Activated naive CD4-positive, alpha-beta T cell treated with anti-CD3 and anti-CD28 coated beads for 36 hours (primary cell): ENCODE measurements at regions not wholly inside any gene's neighbourhood (a gene's known extent, or its start where the extent isn't known, plus 50 kb on each side); places are given as distances from the start of the nearest gene placed in this dataset.

ENCODE experiments used
- CTCF ChIA-PET: fragments of 350-600 bp; sonication (Branson Sonifier 250); formaldehyde crosslinking; loops from one replicate; lab custom pipeline; 2021; ENCODE audit warnings: antibody characterized with exemption; lab: Charles Lee
- DNase-seq: peaks from one replicate; pipeline ENCODE4 v3.0.0-alpha.2; 2020
- H3K27ac Mint-ChIP-seq: one replicate; pipeline ENCODE4 v1.8.0; 2021; ENCODE audit warnings: mild to moderate bottlenecking, mixed read lengths
- H3K27me3 Mint-ChIP-seq: one replicate; pipeline ENCODE4 v1.8.0; 2021; ENCODE audit warnings: low read depth, mixed read lengths
- H3K36me3 Mint-ChIP-seq: one replicate; pipeline ENCODE4 v1.8.0; 2021; ENCODE audit warnings: low read depth, mixed read lengths
- H3K4me1 Mint-ChIP-seq: one replicate; pipeline ENCODE4 v1.8.0; 2021; ENCODE audit warnings: low read depth, mixed read lengths
- H3K4me3 Mint-ChIP-seq: one replicate; pipeline ENCODE4 v1.8.0; 2021; ENCODE audit warnings: mild to moderate bottlenecking, moderate library complexity, mixed read lengths
- H3K9me3 Mint-ChIP-seq: one replicate; pipeline ENCODE4 v1.8.0; 2021; ENCODE audit warnings: mixed read lengths
- intact Hi-C: fragments of 100-400 bp; cut with micrococcal nuclease; formaldehyde crosslinking; loops from one replicate; pipeline ENCODE4 v1.15.1; 2023

DNA sequence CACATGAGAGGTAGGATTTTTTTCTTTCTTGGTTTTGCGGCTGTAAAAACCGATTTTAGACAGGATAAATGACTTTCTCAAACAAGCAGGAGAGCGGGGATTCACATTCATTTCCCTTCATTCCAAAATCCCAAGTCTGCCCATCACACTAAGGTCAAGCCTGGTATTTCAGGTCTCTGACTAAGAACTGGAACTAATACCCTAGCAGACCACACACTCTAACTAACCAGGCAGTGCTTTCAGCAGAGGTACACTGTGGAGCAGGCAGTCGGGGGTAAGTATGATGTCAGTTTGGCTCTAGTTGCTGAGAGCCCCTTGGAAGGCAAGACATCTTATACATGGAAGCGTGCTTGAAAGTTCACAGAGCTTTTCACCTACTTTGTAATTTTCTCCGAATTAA is 128.1 kb upstream of the LHCGR start:
- no peak for DNase-seq
- H3K4me1 Mint-ChIP-seq, result no peaks in the 10 kb centered on the region
- no peaks in the 10 kb centered on the region for H3K9me3 Mint-ChIP-seq
- no peaks in the 10 kb centered on the region for H3K36me3 Mint-ChIP-seq
- H3K4me3 Mint-ChIP-seq, result no peak overlapping the region
- CTCF ChIA-PET, result no interaction called here
- peaks cover 4% of the 10 kb centered on the region for H3K27me3 Mint-ChIP-seq
- intact Hi-C loops, result no loop called here
- H3K27ac Mint-ChIP-seq, result no peak overlapping the region

DNA sequence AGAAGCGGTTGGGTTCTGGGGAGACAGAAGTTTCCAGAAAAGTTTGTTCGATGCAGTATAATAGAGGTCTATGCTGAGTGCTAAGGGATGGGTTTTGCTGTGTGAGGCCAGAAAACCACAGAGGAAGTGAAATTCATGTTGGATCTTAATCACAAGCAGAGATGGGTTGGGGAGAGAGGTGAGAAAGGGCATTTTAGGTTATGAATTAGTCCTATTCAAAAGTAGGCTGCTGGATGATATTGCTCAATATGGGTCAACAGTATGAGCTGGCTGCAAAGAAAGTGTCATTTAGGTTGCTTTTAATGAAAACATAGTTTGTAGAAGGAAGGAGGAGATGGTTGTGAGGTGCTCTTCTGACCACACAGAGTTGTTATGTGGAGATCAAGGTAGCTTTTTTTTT is 118.8 kb upstream of the LHCGR start:
- Mint-ChIP-seq H3K4me1 (no peaks in the 10 kb centered on the region), H3K9me3 (no peaks in the 10 kb centered on the region)
- CTCF ChIA-PET, result no interaction called here

DNA sequence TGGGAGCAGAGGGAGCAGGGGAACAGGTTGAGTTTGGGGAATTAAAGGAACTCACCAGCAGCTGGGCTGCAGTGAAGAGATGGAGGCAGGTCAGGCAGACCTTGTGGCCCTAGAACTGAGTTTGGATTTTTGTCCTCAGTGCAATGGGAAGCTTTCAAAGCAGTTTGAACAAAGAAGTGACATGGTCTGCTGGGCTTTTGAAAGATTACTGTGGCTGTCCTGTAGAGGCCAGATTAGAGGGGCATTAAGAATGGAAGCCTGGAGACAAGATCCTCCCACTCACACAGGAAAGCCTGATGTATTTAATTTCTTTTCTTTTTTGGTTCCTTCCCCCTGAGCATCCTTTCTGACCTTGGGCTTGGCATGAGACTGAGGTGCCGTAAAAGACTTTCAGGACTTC is 118.1 kb upstream of the LHCGR start:
- Mint-ChIP-seq H3K27me3 (no peaks in the 10 kb centered on the region), H3K27ac (no peak overlapping the region), H3K36me3 (no peaks in the 10 kb centered on the region), H3K9me3 (no peaks in the 10 kb centered on the region), H3K4me1 (no peaks in the 10 kb centered on the region), H3K4me3 (no peak overlapping the region)
- CTCF ChIA-PET, result no interaction called here
- DNase-seq, result no peak
- intact Hi-C loops, result no loop called here

More for the DNA sequence above, 118.8 kb upstream of the LHCGR start:
- Mint-ChIP-seq H3K4me3 (no peak overlapping the region), H3K36me3 (no peaks in the 10 kb centered on the region), H3K27me3 (no peaks in the 10 kb centered on the region), H3K27ac (no peak overlapping the region)
- DNase-seq, result no peak
- intact Hi-C loops, result no loop called here

DNA sequence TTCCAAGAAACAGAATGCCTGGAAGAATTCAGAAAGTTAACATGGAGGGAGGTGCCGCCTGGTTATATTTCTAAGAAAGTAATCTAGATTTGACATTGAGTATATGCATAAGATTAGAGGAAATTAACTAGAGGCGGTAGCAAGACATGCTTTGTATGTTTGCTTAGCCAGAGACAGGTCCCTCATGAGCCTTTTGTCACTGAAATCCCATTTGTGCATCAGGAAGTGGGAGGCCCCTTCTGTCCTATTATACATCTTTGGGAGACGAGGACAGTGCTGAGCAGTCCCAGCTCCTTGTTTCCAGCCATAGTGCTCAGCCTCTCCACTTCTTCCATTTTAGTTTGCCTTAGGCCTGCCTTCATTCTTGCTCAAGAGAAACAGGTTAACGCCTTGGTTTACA is 115.4 kb upstream of the LHCGR start:
- Mint-ChIP-seq H3K27ac (no peak overlapping the region), H3K27me3 (no peaks in the 10 kb centered on the region), H3K4me3 (no peak overlapping the region), H3K4me1 (no peaks in the 10 kb centered on the region), H3K9me3 (no peaks in the 10 kb centered on the region), H3K36me3 (no peaks in the 10 kb centered on the region)
- no peak for DNase-seq
- CTCF ChIA-PET, result no interaction called here
- intact Hi-C loops, result no loop called here

DNA sequence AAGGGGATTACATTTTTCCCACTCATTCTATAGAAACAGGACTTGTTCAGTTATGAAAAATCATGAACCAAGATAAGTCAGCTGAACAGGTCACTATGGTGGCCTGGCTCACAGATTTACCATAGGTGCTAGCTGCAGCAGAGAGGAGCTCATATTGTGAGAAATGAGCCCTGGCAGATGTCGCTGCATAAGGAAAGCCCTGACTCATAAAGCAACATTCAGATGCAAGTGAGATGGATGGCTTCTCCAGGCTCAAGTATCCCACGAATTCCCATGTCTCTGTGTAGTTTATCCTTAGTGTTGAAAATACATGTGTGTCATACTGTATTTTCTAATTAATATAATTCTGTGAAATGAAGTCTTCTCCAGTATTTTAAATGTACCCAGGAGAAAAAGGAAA is 115.0 kb upstream of the LHCGR start:
- CTCF ChIA-PET, result no interaction called here
- DNase-seq, result no peak
- H3K27ac Mint-ChIP-seq, result no peak overlapping the region
- no peak overlapping the region for H3K4me3 Mint-ChIP-seq
- H3K36me3 Mint-ChIP-seq, result no peaks in the 10 kb centered on the region
- no peaks in the 10 kb centered on the region for H3K9me3 Mint-ChIP-seq
- no peaks in the 10 kb centered on the region for H3K4me1 Mint-ChIP-seq
- H3K27me3 Mint-ChIP-seq, result no peaks in the 10 kb centered on the region
- intact Hi-C loops, result no loop called here

DNA sequence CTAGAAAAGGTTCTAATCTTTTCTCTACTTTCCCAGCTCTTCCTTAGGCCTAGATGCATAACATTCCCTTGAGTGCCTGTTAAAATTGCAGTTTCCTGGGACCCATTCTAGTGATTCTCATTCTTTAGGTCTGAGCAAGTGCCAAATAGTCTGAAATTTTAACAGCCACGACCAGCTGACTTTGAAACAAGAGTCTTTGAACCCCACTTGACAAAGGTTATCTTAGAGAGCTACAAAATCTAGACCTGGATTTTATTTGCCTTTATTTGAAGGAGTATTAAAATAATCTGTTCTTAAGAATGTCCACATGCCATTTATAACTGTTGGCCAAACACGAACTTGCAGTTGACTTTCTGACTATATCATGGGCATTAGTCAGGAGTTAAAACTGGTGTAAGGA is 110.2 kb upstream of the LHCGR start:
- H3K9me3 Mint-ChIP-seq, result no peaks in the 10 kb centered on the region
- CTCF ChIA-PET, result no interaction called here
- H3K4me1 Mint-ChIP-seq, result no peaks in the 10 kb centered on the region
- H3K27ac Mint-ChIP-seq, result no peak overlapping the region
- no peak overlapping the region for H3K4me3 Mint-ChIP-seq
- intact Hi-C loops, result no loop called here
- no peak for DNase-seq
- H3K27me3 Mint-ChIP-seq, result no peaks in the 10 kb centered on the region
- no peaks in the 10 kb centered on the region for H3K36me3 Mint-ChIP-seq

DNA sequence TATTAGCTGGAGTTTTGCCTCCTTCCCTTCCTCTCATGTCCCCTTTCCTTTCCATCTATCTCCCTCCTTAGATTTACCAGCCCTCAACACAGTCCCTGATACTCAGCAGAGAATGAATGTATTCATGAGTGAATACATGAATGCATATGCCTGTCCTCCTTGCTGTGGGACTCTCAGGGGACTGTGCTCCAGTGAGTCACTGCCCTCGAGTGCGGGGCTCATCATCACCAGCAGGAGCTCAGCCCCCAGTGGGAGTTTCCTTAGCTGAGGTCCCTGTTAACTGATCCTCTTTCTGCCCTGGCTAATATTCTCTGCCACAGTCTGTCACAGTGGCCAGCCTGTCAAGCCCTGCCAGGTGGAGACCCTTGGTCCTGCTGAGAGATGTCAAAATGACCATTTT is 104.9 kb upstream of the LHCGR start:
- no peak for DNase-seq
- intact Hi-C loops, result no loop called here
- Mint-ChIP-seq H3K9me3 (no peaks in the 10 kb centered on the region), H3K27me3 (peaks cover 6% of the 10 kb centered on the region), H3K36me3 (no peaks in the 10 kb centered on the region), H3K4me1 (no peaks in the 10 kb centered on the region), H3K4me3 (no peak overlapping the region), H3K27ac (no peak overlapping the region)
- CTCF ChIA-PET, result no interaction called here

DNA sequence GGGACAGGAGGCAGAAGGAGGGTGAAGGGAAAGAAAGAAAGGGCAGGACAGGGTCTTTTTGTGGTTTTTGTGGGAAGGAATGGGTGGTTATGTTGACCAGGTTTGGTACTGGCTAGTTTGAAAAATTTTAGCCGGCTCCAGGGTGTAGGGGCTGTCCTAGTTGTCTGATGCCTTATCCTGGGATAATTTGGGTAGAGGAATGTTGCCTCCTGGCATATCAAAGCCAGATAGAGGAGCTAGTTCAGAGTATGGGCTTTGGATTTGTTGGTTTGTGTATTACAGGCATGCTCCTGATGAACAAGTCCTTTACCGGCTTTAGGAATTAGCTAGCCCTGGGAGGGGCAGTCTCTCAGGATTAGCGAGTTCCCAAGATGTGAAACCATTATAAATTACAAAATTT is 101.1 kb upstream of the LHCGR start:
- Mint-ChIP-seq H3K4me3 (no peak overlapping the region), H3K9me3 (no peaks in the 10 kb centered on the region), H3K36me3 (no peaks in the 10 kb centered on the region), H3K4me1 (no peaks in the 10 kb centered on the region), H3K27ac (no peak overlapping the region), H3K27me3 (peaks cover 9% of the 10 kb centered on the region)
- intact Hi-C loops, result no loop called here
- CTCF ChIA-PET, result no interaction called here
- DNase-seq, result no peak

DNA sequence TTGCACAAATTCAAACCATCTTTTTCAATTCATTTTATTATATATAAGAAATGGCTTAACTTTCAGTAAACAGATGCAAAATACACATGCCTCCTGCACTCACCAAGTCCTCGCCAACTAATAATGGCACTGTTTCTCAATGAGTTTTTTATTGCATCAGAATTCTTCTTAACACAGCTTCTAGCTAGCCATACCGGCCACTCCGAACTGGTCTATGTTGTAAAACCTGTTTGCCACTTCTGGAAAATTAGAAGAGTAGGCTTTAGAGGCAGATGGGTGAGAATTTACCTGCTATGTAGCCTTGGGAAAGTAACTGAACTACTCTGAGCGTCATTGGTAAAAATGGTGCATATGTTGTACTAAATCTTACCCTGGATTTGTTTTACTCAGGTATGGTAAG is 100.6 kb upstream of the LHCGR start:
- Mint-ChIP-seq H3K4me3 (no peak overlapping the region), H3K27me3 (peaks cover 9% of the 10 kb centered on the region), H3K27ac (no peak overlapping the region), H3K9me3 (no peaks in the 10 kb centered on the region), H3K36me3 (no peaks in the 10 kb centered on the region), H3K4me1 (no peaks in the 10 kb centered on the region)
- DNase-seq, result no peak
- intact Hi-C loops, result no loop called here
- CTCF ChIA-PET, result no interaction called here

DNA sequence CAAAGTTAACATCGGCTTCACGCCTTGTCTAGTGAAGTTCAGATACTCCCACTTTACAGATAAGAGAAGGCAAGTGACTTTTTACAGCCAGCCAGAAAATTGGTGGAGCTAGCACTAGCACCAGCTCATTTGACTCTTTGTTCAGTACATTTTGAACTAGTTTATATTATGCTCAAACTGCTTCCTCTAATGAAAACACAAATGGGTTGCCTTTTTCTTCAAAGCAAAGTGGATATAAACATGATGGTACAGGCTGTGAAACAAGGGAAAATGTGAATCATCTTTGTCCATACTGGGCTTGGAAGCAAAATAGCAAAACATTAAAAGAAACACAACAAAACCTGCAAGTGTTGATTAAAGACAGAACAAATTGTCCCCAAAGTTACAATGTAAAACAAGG is 99.6 kb upstream of the LHCGR start:
- H3K27ac Mint-ChIP-seq, result no peak overlapping the region
- intact Hi-C loops, result no loop called here
- no peaks in the 10 kb centered on the region for H3K36me3 Mint-ChIP-seq
- H3K4me3 Mint-ChIP-seq, result no peak overlapping the region
- no peaks in the 10 kb centered on the region for H3K4me1 Mint-ChIP-seq
- CTCF ChIA-PET, result interaction anchor here (0.6 kb wide), 2 partner anchors 26 to 673 kb away, joined by 3 read pairs; no protein-coding TSS in a partner anchor
- peaks cover 9% of the 10 kb centered on the region for H3K27me3 Mint-ChIP-seq
- no peak for DNase-seq
- no peaks in the 10 kb centered on the region for H3K9me3 Mint-ChIP-seq

DNA sequence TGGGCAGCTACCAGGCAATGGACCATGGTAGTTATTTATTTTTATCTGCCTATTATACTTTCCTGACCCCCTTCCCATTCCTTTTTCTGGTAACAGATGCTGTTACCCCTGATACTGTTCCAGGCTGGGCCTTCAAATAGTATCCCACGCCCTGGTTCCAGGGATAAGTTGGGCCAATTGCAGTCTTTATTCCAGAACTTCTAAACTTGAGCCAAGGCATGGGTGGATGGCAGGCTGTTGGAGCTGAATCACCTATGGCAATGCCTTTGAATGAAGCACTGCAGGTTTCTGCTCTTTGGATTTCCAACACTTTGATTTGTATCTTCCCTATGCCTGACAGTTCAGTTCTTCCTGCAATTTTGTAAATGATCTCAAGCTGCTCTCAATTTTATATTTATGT is 99.2 kb upstream of the LHCGR start:
- peaks cover 9% of the 10 kb centered on the region for H3K27me3 Mint-ChIP-seq
- no peak overlapping the region for H3K4me3 Mint-ChIP-seq
- H3K9me3 Mint-ChIP-seq, result no peaks in the 10 kb centered on the region
- H3K4me1 Mint-ChIP-seq, result no peaks in the 10 kb centered on the region
- DNase-seq, result no peak
- H3K27ac Mint-ChIP-seq, result no peak overlapping the region
- CTCF ChIA-PET, result interaction anchor here (0.6 kb wide), 1 partner anchor 674 kb away, joined by 3 read pairs; no protein-coding TSS in a partner anchor
- intact Hi-C loops, result no loop called here
- no peaks in the 10 kb centered on the region for H3K36me3 Mint-ChIP-seq

DNA sequence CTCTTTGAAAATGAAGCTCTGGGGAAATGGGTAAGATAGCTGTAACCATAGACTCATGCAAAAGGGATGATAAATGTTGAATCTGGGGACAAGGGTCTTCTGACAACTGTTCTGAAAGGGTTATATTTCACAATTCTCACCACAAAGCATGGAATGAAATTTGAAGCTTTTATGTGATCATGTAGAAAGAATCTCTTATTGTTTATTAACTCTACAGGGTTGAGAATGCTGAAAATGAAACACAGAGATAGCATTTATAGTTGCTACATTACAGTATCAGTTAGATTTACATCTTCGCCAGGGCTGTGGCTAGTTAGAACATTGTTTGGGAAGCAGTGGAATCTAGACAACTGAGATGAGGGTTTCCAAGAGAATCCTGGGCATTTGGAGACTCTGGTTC is 97.4 kb upstream of the LHCGR start:
- H3K27ac Mint-ChIP-seq, result no peak overlapping the region
- no peak overlapping the region for H3K4me3 Mint-ChIP-seq
- CTCF ChIA-PET, result no interaction called here
- DNase-seq, result no peak
- no peaks in the 10 kb centered on the region for H3K9me3 Mint-ChIP-seq
- H3K4me1 Mint-ChIP-seq, result no peaks in the 10 kb centered on the region
- H3K36me3 Mint-ChIP-seq, result no peaks in the 10 kb centered on the region
- intact Hi-C loops, result no loop called here
- H3K27me3 Mint-ChIP-seq, result peaks cover 5% of the 10 kb centered on the region

DNA sequence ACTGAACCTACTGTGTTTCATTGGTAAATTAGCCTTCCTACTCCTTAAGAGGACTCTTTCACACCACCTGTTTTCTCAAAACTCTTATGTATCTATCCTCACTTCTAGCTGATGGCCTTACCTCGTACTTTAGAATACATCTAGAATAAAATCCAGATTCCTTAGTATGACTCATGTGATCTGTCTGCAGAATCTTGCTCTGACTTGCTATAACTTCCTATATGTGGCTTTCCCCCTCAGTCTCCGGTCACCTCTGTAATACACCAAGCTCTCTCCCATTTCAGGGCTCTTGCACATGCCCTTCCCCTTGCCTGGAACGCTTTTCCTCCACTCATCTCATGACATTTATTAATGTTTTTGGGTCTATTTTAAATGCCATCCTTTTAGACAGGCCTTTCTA is 95.6 kb upstream of the LHCGR start:
- H3K36me3 Mint-ChIP-seq, result no peaks in the 10 kb centered on the region
- peaks cover 3% of the 10 kb centered on the region for H3K27me3 Mint-ChIP-seq
- no peak overlapping the region for H3K4me3 Mint-ChIP-seq
- intact Hi-C loops, result no loop called here
- CTCF ChIA-PET, result no interaction called here
- no peak for DNase-seq
- H3K4me1 Mint-ChIP-seq, result no peaks in the 10 kb centered on the region
- no peaks in the 10 kb centered on the region for H3K9me3 Mint-ChIP-seq
- H3K27ac Mint-ChIP-seq, result no peak overlapping the region

DNA sequence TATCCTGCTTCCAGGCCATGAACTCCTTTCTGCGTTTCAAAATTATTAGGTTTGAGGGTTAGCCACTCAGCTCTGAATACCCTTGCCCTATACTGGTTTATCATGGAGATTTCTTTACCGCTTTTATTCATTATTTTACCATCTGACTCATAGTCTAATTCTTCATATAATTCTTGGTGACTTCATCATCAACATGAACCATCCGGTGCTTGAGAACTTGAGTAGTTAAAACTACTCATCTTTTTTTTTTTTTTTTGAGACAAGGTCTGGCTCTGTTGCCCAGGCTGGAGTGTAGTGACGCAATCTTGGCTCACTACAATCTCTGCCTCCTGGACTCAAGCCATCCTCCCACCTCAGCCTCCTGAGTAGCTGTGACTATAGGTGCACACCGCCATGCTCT is 94.2 kb upstream of the LHCGR start:
- H3K27ac Mint-ChIP-seq, result no peak overlapping the region
- no peaks in the 10 kb centered on the region for H3K36me3 Mint-ChIP-seq
- CTCF ChIA-PET, result interaction anchor here (0.7 kb wide), 1 partner anchor 11 kb away, joined by 3 read pairs; no protein-coding TSS in a partner anchor
- no peaks in the 10 kb centered on the region for H3K4me1 Mint-ChIP-seq
- no peak overlapping the region for H3K4me3 Mint-ChIP-seq
- no peaks in the 10 kb centered on the region for H3K9me3 Mint-ChIP-seq
- no peak for DNase-seq
- intact Hi-C loops, result no loop called here
- peaks cover 3% of the 10 kb centered on the region for H3K27me3 Mint-ChIP-seq
